NCI-H748 treated with DMSO at 0.1 percent for 48 hours (cell line): ENCODE measurements at regions not wholly inside any gene's neighbourhood (a gene's known extent, or its start where the extent isn't known, plus 50 kb on each side); places are given as distances from the start of the nearest gene placed in this dataset.

Source experiments
- DNase-seq: peaks from one replicate; lab custom pipeline; 2025; lab: John Stamatoyannopoulos, UW

DNA sequence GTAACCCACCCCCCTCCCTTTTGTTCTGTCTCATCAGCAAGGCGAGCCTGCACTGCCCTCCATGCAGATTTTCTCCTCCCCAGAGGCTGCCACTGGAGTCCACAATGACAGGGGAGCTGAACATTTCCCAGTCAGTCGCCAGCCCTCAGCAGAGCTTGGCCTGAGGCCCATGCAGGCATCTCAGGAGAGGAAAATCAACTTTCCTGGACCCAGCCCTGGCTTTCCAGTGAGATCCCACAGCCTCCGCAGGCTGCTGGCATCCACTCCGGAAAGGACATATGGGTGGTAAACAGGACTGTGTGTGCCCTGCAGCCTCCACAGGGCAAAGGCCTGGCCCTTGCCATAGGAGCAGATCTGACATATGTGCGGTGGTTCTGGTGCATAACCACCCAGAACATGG, 253.8 kb downstream of the TNS1 start:
- no peak for DNase-seq

DNA sequence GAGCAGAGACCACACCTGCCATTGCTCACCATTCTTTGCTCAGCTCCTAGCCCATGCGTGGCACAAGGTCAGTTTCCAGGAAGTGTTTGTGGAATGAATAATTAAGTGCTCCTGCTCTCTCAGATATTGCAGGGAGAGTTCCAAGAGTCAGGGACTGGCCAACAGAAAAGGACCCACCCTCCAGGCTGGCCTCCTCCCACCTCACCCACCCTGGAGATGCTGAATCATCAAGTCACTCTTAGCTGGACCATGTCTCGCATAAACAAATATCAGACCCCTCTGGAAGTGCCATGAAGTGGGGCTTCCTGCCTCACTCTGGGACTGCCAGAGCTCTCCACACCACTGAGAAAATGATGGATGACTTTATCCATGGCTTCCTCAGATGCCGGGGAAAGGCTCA, 256.0 kb downstream of the TNS1 start:
- no peak for DNase-seq

DNA sequence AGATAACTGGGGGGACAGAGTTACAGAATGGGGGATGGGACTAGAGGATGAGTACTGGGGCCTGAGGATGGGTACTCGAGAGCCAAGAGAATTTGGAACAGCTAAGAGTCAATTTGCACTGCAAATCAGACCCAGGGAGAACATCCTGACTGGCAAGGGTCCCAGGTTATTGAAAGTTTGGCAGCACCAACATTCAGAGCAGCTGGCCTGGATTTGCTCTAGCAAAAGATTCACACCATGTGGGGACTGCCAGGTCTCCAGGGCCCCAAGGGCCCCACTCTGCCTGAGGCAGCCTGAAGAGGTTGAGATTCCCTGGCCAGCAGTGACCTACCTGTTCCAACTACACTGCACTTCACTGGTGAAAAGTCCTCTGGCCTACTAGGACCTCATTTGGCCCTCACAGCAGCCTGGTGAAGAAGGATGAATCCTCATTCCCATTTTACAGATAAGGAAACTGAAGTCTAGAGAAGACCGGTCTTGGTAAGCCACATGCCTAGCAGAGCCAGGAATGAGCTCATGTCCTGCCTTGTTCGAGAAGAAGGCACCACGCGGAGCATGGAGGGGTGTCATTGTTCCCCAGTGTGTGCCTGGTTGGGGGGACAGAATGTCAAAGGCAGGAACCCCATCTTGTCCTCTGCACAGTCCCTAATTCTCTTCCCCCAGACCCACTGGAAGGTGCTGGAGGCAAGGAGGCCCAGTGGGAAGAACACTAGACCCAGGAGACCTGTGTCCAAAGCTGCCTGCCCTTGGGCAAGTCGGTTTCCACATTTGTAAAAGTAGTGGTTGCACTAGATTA, 258.6 kb downstream of the TNS1 start:
- DNase-seq = no peak

DNA sequence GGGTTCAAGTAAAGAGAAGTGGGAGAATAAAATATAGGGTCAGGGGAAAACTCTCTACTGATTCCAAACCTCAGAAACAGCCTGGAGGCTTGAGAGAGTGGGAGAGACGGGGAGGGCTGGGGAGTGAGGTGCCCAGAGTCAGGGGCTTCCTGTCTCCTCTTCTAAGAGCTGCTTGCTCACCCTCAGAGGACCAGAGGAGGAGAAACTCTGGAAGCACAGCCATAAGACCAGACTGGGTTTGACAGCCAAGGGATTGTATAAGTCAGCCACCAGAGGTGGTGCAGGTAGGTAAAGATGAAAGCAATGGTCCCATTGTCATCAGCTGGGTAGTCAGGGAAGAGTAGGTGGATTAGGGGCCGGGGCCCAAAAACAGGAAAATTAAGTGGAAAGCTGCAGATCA, 259.4 kb downstream of the TNS1 start:
- no peak for DNase-seq

DNA sequence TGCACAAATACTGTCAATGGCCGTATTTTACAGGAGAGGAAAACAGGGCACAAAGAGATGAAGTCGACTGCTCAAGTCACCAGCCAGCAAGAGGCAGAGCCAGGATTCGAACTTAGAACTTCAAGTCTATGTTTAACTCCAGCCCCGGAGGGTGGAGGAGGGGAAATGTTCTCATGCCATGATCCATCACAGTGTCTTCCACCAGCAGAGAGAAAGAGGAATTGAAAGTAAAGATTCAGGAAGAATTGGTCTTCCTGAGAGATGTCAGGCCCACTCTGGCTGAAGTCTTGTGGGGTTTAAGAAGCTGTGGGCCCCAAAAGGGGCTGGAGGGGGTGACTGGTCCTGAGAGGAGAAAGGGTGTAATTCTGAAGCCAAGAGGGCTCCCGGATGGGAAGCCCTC, 260.0 kb downstream of the TNS1 start:
- no peak for DNase-seq

DNA sequence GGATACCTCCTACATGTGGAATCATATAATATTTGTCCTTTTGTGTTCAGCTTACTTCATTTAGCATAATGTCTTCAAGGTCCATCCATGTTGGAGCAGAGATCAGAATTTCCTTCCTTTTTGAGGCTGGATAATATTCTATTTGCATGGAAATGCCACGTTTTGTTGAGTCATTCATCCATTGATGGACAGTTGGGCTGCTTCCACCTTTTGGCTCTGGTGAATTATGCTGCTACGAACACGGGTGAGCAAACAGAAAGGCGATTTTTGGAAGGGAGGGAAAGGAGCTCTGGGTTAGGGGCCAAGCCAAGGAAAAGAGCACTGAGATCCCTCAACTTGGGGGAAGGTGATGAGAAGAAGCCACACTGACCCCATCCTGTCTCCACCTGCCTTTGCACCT, 260.5 kb downstream of the TNS1 start:
- DNase-seq = no peak

DNA sequence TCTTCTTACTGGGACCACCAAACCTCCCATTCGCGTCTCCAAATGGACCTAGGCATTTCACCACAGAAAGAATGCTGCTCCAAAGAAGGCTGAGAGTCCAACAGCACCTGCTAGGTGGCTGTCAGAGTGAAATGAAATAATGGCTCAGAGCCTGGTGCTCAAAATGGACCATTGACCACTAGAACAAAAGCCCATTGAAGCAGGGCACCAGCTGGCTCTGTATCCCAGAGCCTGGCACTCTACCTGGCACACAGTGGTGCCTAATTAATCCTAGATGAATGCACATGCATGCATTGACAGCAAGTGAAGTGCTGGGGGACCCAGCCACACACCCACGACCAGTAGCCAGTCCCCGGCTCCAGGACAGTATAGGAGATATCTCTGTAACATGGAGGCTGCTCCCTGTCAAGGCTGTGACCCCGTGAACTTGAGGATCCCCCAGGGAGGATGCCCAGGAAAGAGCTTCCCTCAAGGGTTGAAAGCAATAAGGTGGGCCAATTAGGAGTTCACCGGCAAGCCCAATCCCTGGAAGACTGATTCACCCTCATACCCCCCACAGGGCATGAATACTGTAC, 261.3 kb downstream of the TNS1 start:
- DNase-seq = no peak

DNA sequence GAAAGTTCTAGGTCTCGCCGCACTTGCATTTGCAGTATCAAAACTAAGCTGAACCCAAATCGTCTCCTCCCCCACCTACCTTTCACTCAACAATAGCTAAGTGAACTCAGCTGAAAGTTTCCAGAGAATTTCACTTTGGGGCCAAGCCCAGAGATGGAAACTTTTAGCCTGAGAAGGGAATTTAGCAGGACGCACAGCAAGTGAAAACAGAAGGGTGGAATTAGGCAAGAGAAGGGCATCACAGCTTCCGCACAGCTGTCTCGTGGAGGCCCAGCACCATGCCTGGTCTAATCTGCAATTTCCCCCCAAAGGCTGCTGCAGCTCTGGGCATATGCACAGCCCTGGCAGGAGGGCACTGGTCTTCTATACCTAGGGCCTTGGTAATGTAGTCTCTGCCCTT, 262.0 kb downstream of the TNS1 start:
- DNase-seq = no peak

DNA sequence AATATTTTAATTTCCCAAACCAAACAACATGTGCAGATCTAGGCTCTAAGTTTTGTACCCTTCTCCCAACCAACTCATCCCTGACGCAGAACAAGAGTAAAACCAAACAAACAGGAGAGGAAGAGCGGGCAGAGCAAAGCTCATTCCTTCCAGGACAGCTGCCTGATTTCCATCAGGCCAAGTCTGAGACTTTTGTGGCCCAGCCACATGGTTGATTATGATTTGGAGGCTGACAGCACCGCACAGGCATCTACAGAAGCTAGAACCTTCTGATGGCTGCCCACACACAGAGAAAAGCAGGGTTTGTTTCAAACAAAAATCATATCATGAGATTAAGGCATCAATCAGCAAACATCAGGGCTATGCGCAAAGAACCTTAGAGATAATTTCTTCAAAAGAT, 262.6 kb downstream of the TNS1 start:
- DNase-seq = no peak

DNA sequence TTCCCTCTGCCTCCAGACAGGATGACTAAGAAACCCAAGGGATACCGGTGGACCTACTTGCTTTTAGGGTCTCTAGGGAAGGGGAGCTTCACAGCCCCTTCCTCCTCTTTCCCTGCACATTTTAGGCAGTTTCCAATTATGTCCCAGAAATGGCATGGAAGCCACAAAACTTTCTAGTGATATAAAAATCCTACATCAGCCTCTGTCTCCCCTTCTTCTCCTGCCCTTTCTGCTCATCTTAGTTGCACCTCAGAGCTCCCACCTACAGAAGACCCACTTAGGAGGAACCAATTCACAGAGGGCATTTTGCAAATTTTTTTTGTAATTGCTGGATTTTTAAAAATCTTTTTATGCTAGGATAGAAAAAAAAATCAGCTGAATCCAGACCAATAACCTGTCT, 263.1 kb downstream of the TNS1 start:
- DNase-seq = no peak

DNA sequence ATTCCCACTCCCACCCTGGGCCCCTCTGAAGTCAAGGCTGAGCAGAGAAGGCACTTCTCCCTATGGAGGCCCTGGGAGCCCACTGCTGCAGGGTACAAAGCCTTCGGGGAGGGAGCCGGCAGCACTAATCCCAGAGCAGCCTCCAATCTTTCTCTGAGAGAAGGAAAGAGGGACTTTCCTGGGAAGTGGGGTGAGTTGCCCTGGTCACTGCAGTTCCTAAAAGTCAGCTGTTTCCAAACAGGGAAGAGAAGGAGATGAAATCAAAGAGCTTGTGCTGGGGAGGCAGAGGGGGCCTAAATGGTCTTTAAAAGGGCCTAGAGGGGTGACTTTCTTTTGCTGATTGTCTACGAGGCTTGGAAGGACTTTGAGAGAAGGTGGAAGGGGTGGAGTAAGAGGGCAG, 264.7 kb downstream of the TNS1 start:
- no peak for DNase-seq

DNA sequence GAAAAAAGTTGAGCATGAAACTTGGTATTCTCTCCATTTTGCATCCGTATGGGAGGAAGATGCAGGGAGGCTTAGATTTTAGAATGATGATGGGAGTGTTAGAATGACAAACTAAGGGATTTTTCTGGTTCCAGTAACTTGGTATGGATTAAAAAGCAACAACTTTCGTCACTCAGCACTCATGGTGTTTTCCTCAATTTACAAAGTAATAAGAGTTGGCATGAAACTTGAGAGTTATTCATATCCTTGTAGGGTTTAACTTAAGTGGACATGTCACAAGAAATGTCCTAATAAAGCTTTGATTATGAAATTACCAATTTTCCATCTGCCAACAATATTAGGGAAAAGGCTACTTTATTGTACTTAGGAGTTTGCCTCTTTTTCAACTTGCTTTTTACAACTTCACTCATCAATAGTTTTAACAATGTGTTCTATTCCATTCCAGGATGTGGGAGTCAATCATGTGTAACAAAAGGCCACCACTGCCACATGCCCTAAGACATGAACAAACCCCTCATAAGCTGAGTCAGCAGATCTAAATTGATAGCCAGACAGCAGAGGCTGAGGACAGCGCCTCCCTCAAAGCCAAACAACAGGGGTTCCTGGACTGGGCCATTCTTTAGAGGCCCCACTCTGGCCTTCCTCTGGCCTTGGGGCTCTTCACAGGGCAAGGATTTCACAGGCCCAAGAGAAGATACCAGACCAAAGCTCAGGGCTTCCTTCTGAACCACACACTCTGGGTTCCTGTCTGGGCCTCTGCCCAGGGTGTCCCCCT, 265.8 kb downstream of the TNS1 start:
- no peak for DNase-seq

DNA sequence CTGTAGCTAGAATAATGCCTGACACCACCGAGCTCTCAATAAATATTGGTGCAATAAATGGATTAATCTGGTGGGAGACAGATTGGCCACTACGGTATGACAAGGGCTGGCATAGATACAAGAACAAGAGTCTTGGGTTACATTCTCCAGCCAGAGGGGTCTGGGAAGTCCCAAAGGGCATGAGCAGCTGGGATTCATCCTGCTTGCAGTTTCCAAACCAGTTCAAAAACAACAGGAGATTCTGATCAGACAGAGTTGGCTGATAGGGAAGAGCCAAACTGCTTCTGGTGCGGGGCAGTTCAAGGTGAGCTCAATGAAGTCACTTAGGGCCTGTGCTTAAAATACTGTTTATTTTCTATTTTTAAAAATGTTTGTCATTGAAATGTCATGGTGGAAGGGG, 266.9 kb downstream of the TNS1 start:
- DNase-seq = no peak

DNA sequence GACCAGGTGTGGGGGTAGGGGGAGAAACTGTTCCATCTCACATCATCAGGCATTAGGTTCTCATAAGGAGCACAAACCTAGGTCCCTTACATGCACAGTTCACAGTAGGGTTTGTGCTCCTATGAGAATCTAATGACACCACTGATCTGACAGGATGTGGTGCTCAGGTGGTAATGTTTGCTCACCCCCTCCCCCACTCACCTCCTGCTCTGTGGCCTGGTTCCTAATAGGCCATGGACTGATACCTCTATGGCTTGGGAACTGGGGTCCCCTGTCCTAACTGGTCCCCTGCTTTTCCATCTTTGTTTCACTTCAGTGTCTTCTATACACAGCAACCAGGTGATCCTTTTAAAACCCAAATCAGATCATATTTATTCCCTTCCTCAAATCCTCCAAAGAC, 267.8 kb downstream of the TNS1 start:
- no peak for DNase-seq

DNA sequence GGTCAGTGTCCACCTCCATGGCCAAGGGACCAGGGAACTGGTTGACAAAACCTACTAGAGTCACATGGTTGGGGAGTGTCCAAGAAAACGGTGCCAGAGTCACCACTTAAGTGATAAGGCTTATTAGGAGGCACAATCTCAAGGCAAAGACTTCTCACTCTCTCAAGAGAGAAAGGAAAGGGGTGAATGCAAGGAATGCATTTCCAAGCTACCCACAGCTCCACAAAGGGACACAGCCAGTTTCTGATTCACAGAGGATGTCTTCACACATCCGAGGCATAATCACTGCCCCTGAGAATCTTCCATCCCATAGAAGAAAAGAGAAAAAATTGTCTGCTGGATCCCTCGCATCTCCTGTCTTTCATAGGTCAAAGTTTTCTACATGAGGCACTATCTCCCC, 269.3 kb downstream of the TNS1 start:
- no peak for DNase-seq

DNA sequence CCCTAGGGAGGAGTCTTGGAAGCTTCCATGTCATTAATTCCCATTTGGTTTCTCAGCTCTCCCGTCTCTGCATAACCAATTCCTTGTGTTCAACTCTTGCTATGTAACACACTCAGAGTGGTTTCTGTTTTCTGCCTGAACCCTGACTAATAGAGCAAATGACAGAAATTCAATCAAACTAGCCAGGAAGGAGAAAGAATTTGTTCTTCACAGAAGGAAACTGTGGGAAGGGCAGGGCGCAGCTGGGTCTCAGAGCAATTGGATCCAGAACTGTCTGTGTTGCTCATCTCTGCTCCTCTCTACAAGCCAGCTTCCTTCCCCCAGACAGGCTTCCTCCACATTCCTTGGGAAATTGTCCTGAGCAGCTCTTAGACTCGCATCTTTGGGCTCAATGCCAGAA, 269.8 kb downstream of the TNS1 start:
- DNase-seq = no peak

DNA sequence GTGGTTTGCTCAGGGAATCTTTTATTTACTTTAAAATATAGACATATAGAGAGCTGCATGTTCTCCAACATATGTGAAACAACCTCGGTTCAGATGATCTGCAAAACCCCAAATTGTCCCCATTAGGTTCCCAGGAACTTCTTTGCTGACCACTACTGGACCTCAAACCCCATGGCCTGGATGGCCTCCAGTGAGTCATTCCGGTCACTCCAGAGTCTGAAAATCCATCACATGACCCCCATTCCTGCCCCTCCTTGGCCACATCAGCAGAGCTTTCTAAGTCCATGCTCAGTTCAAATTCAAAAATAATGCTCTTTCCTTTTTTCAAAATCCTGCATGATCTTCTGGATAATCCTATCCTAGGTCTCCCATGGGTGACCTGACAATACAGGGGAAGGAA, 271.0 kb downstream of the TNS1 start:
- DNase-seq = no peak

DNA sequence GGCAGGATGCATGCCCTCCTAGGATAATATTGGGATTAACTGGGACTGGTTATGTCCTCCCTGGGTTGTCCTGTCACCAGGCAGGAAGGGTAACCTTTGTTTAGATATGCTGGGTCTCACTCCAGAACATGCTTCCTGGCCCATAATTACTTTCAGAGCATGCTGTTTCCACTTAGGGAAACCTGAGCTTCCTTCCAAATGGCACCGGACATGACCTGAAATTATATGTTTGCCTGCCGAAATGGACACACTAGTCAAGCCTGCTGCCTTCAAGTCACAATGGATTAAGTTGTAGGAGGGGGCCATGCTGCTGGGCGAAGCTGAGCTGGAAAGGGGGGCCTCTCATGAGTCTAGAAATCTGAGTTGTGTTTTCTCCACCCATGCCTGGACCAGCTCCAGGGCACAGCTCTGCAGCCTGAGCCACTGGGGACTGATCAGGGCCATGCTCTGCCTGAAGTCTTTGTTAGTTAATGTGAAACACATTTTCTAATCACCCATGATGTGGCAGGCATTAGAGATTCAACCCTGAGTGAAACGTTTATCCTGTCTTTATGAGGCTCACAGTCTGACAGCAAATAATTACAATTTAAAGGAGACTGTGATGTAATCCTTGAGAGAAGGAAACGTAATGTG, 273.3 kb downstream of the TNS1 start:
- DNase-seq = no peak

DNA sequence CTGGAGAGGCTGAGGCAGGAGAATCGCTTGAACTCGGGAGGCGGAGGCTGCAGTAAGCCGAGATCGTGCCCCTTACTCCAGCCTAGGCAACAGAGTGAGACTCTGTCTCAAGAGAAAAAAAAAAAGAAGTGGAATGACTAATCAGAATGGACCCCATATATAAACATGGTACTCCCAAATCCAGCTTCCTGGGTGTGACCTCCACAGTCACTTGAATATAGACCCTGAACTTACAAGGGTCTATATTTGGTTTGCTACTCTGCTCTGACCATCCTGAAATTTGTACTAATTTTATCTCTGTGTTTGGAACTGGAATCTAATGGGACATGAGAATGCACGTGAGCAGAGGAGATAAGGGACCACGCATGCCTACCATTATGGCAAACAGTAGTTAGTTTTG, 275.0 kb downstream of the TNS1 start:
- DNase-seq = no peak

DNA sequence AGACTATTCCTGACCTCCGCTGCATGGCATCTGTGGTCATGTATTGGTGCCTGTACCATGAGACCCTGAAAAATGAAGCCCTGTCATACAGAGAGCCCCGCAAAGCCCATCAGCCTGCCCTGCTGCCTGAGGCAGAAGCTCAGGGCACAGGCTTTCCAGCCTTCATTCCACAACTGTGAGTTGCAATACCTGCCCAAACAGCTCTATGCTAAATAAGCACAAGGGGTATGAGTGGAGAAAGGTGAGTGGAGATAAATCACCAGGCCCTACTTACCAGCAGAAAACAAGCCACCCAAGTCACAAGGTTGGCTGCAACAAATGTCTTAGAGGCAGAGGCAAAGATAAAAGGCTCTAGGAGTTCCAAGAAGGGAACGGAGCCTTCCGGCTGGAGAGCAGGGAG, 277.4 kb downstream of the TNS1 start:
- no peak for DNase-seq

DNA sequence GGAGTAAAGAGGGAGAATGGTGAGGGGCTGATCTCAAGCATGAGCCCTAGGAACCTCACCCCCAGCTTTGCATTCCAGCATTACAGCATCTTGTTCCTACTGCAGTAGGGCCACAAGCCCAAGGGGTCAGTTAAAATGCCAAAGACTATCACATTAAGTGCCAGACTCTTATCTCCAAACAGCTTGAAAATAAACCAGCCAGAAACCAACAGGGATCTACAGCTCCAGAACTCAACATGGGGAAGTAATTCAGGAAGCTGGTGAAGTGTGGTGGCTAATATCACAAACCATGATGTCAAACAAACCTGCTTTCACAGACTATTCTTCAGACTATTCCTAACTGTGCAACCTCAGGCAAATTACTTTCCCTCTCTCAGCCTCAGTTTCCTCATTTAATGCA, 278.3 kb downstream of the TNS1 start:
- DNase-seq = no peak

DNA sequence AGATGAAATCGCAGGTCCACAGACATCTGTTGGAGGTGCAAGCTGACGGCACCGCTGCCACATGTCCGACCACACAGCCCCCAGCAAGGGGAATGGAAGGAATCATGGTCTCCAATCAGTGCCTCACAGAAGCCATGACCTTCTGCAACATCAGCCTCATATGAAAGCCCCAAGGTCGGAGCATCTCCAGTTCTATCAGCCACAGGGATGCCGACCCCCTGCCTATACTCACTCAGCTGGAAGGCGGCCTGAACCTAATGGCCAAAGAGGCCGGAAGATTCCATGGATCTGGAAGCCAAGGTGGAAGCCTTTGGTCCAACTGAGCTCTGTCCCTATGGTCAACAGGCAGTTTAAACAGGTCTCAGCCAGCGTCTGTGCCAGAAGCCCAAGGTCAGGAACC, 278.8 kb downstream of the TNS1 start:
- no peak for DNase-seq

DNA sequence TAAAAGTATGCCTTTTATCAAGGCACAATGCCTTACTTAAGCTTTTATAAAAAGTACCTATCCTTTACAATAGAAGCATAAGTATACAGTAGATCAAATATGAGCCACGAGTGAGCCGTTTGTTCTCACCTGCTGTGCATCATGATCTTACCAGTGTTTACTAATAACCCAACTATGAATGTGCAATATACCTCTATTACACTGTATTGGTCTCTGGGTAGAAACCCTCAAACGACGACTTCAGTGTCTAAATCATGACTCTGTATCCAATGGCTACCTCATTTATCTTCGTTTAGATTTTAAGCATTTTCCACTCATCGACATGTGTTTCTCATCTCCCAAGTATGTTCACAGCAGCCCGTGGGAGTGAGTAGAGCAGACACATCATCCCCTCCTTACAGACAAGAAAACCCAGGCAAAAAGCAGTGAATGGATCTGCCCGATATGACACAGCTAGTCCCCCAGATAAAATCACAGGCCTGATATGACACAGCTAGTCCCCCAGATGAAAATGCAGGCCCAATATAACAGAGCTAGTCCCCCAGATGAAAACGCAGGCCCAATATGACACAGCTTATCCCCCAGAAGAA, 279.8 kb downstream of the TNS1 start:
- no peak for DNase-seq
